HG03439 (cell line): ENCODE measurements at regions not wholly inside any gene's neighbourhood (a gene's known extent, or its start where the extent isn't known, plus 50 kb on each side); places are given as distances from the start of the nearest gene placed in this dataset.
A peak's percentile ranks its signal among the peaks of the same experiment; 100 is the strongest.

Experiments used
- ATAC-seq: cut with Tn5 transposase; IDR thresholded peaks from one replicate; pipeline ENCODE4 v1.9.1; 2021; ENCODE audit warnings: mild to moderate bottlenecking, moderate library complexity; ENCODE audit not compliant: unreplicated experiment

- peak; percentile 20 for ATAC-seq
Measured at GRCh38 chr9:73845954-73846690, 651.0 kb upstream of the RORB start.

- no peak for ATAC-seq
Measured at GRCh38 chr9:73847536-73847935, 649.6 kb upstream of the RORB start.

- ATAC-seq, result no peak
Measured at GRCh38 chr9:73853549-73853948, 643.6 kb upstream of the RORB start.

- no peak for ATAC-seq
Measured at GRCh38 chr9:73855206-73855605, 641.9 kb upstream of the RORB start.

GRCh38 chr9:73863924-73864323 is 633.2 kb upstream of the RORB start:
- no peak for ATAC-seq

GRCh38 chr9:73866451-73866850 is 630.7 kb upstream of the RORB start:
- ATAC-seq, result no peak

- ATAC-seq, result peak; percentile 100
Measured at GRCh38 chr9:73869264-73869663, 627.9 kb upstream of the RORB start.

GRCh38 chr9:73871636-73872035 is 625.5 kb upstream of the RORB start:
- no peak for ATAC-seq

- ATAC-seq, result no peak
Measured at GRCh38 chr9:73872701-73873100, 624.4 kb upstream of the RORB start.

- ATAC-seq, result no peak
Measured at GRCh38 chr9:73880101-73880500, 617.0 kb upstream of the RORB start.

GRCh38 chr9:73889023-73889422 is 608.1 kb upstream of the RORB start:
- ATAC-seq, result no peak

GRCh38 chr9:73890685-73891277 is 606.4 kb upstream of the RORB start:
- no peak for ATAC-seq

GRCh38 chr9:73892335-73892734 is 604.8 kb upstream of the RORB start:
- no peak for ATAC-seq

GRCh38 chr9:73893230-73893629 is 603.9 kb upstream of the RORB start:
- no peak for ATAC-seq

- ATAC-seq, result no peak
Measured at GRCh38 chr9:73896061-73896460, 601.1 kb upstream of the RORB start.

- ATAC-seq, result no peak
Measured at GRCh38 chr9:73906671-73907070, 590.5 kb upstream of the RORB start.

- ATAC-seq, result no peak
Measured at GRCh38 chr9:73911804-73912203, 585.3 kb upstream of the RORB start.

- ATAC-seq, result no peak
Measured at GRCh38 chr9:73916016-73916673, 581.0 kb upstream of the RORB start.

- no peak for ATAC-seq
Measured at GRCh38 chr9:73919712-73920111, 577.4 kb upstream of the RORB start.

- ATAC-seq, result no peak
Measured at GRCh38 chr9:73923796-73924195, 573.3 kb upstream of the RORB start.

GRCh38 chr9:73951147-73951546 is 546.0 kb upstream of the RORB start:
- no peak for ATAC-seq

GRCh38 chr9:73962792-73963191 is 534.3 kb upstream of the RORB start:
- no peak for ATAC-seq
